GM06990 (cell line): ENCODE measurements at regions not wholly inside any gene's neighbourhood (a gene's known extent, or its start where the extent isn't known, plus 50 kb on each side); places are given as distances from the start of the nearest gene placed in this dataset.

Experiments used
- DNase-seq: peaks from one replicate; pipeline ENCODE4 v3.0.0-alpha.2; 2011; ENCODE audit not compliant: insufficient read length; ENCODE audit errors: extremely low read depth
- H3K27me3 ChIP-seq: replicated peaks from 2 replicates; pipeline ENCODE4 v1.6.0; 2011; ENCODE audit warnings: low read length; ENCODE audit not compliant: control insufficient read depth, insufficient read depth
- H3K36me3 ChIP-seq: 2 replicates; pipeline ENCODE4 v1.5.1; 2011; ENCODE audit warnings: low read length; ENCODE audit not compliant: control insufficient read depth, insufficient read depth
- H3K4me3 ChIP-seq: replicated peaks from 2 replicates; pipeline ENCODE4 v1.5.1; 2011; ENCODE audit warnings: low read depth, mild to moderate bottlenecking, control low read depth, low read length
- CTCF ChIP-seq: IDR thresholded peaks from 2 replicates; pipeline ENCODE4 v1.5.1; 2011; ENCODE audit warnings: low read length, control low read depth, mild to moderate bottlenecking, inconsistent platforms; ENCODE audit not compliant: insufficient read depth, poor library complexity, severe bottlenecking

GRCh38 chr9:81498576-81498975 lies 190.8 kb downstream of the TLE1 start:
- no peak for DNase-seq
- TF ChIP-seq CTCF, result no peak
- Histone ChIP-seq H3K4me3 (no peak overlapping the region), H3K27me3 (no peaks in the 10 kb centered on the region), H3K36me3 (no peaks in the 10 kb centered on the region)

- no peaks in the 10 kb centered on the region for H3K36me3 ChIP-seq
- no peak overlapping the region for H3K4me3 ChIP-seq
- TF ChIP-seq CTCF, result no peak
- no peaks in the 10 kb centered on the region for H3K27me3 ChIP-seq
- DNase-seq, result no peak
Observed at GRCh38 chr9:81497091-81497490, 192.3 kb downstream of the TLE1 start.

GRCh38 chr9:81492710-81493447 lies 196.5 kb downstream of the TLE1 start:
- no peak for TF ChIP-seq CTCF
- DNase-seq, result no peak

GRCh38 chr9:81490605-81491331 lies 198.6 kb downstream of the TLE1 start:
- no peak for TF ChIP-seq CTCF
- H3K36me3 ChIP-seq, result no peaks in the 10 kb centered on the region
- no peak for DNase-seq
- H3K4me3 ChIP-seq, result no peak overlapping the region
- no peaks in the 10 kb centered on the region for H3K27me3 ChIP-seq

More at GRCh38 chr9:81492710-81493447, 196.5 kb downstream of the TLE1 start:
- H3K27me3 ChIP-seq, result no peaks in the 10 kb centered on the region
- no peaks in the 10 kb centered on the region for H3K36me3 ChIP-seq
- H3K4me3 ChIP-seq, result no peak overlapping the region

- no peak for TF ChIP-seq CTCF
- H3K36me3 ChIP-seq, result no peaks in the 10 kb centered on the region
- DNase-seq, result no peak
- H3K27me3 ChIP-seq, result no peaks in the 10 kb centered on the region
- H3K4me3 ChIP-seq, result no peak overlapping the region
Observed at GRCh38 chr9:81489046-81489445, 200.3 kb downstream of the TLE1 start.
